ENCODE measurements at regions not wholly inside any gene's neighbourhood (a gene's known extent, or its start where the extent isn't known, plus 50 kb on each side); places are given as distances from the start of the nearest gene placed in this dataset.

GRCh38 chr17:79549141-79549915 lies 61.5 kb downstream of the RBFOX3 start:
- TF ChIP-seq CTCF (IDR thresholded peaks at IDR 0.05) = no peak
- TF ChIP-seq EP300 (IDR thresholded peaks at IDR 0.05) = no peak
- no peak for TF ChIP-seq POLR2A (IDR thresholded peaks at IDR 0.05)
- no peak for TF ChIP-seq POLR2AphosphoS5 (IDR thresholded peaks at IDR 0.05)
